Esophagus muscularis mucosa (tissue), 4 donors: ENCODE measurements at regions not wholly inside any gene's neighbourhood (a gene's known extent, or its start where the extent isn't known, plus 50 kb on each side); places are given as distances from the start of the nearest gene placed in this dataset.
A peak's percentile ranks its signal among the peaks of the same experiment; 100 is the strongest.

Source experiments
- DNase-seq: peaks from one replicate; pipeline ENCODE4 v3.0.0-alpha.2; 2017; ENCODE audit errors: extremely low spot score
- H3K27ac ChIP-seq, 4 donors: fragments of 200-600 bp; sonication (generic); replicated peaks in 1 of 4; 1 replicate in 3 of 4; 2 replicates in 1 of 4; pipeline ENCODE4 v1.5.1; 2016 to 2019; ENCODE audit warnings: mild to moderate bottlenecking in 1 of 4
- H3K27me3 ChIP-seq, 4 donors: fragments of 200-600 bp; sonication (generic); one replicate each; pipeline versions ENCODE4 v1.5.1 to v1.6.0; 2016 to 2019
- H3K36me3 ChIP-seq, 4 donors: fragments of 200-600 bp; sonication (generic); one replicate each; pipeline ENCODE4 v1.5.1; 2016 to 2019
- H3K4me1 ChIP-seq, 4 donors: fragments of 200-600 bp; sonication (generic); one replicate each; pipeline ENCODE4 v1.5.1; 2016 to 2019
- H3K4me3 ChIP-seq, 4 donors: fragments of 200-600 bp; sonication (generic); 1 replicate in 2 of 4; 2 replicates in 2 of 4; pipeline ENCODE4 v1.5.1; 2016 to 2019; ENCODE audit warnings: mild to moderate bottlenecking in 4 of 4, moderate library complexity in 1 of 4
- H3K9me3 ChIP-seq, 4 donors: fragments of 200-600 bp; sonication (generic); 1 replicate in 3 of 4; 2 replicates in 1 of 4; pipeline ENCODE4 v1.5.1; 2016 to 2019
- CTCF ChIP-seq, 3 experiments: fragments of 200-600 bp in 2 of 3; fragments of 450-650 bp in 1 of 3; sonication (generic) in 2 of 3; IDR thresholded peaks; one replicate each; pipeline ENCODE4 v1.5.1; 2017 to 2019; ENCODE audit warnings: antibody characterized with exemption in 3 of 3, mild to moderate bottlenecking in 2 of 3, moderate library complexity in 1 of 3
- EP300 ChIP-seq: sonication (generic); formaldehyde crosslinking; IDR thresholded peaks from one replicate; pipeline ENCODE4 v1.6.1; 2017; ENCODE audit warnings: antibody characterized with exemption
- POLR2A ChIP-seq: fragments of 450-650 bp; IDR thresholded peaks from one replicate; pipeline ENCODE4 v1.6.1; 2017; ENCODE audit warnings: antibody characterized with exemption, moderate library complexity, mild to moderate bottlenecking, low read depth
- POLR2AphosphoS5 ChIP-seq, 2 donors: sonication (generic); formaldehyde crosslinking; IDR thresholded peaks; one replicate each; pipeline ENCODE4 v1.6.1; 2017; ENCODE audit warnings: antibody characterized with exemption in 2 of 2
- WGBS: methylation state at CpG from one replicate; pipeline ENCODE4 v1.1.5; 2018; 5-methylcytosine and 5-hydroxymethylcytosine counted together
- intact Hi-C: fragments of 100-400 bp; cut with DNase I; formaldehyde crosslinking; loops from one replicate; pipeline ENCODE4 v1.15.1; 2023

GRCh38 chr10:112898540-112899390, 51.3 kb upstream of the TCF7L2 start:
- Histone ChIP-seq H3K27me3 (no peaks in the 10 kb centered on the region), H3K27ac (no peak overlapping the region), H3K9me3 (no peaks in the 10 kb centered on the region), H3K36me3 (no peaks in the 10 kb centered on the region), H3K4me1 (peaks cover 0 to 11% (median 11%) of the 10 kb centered on the region in 4 donors), H3K4me3 (peak overlapping the region in 3 of 4 donors; percentile 24 to 32 (median 31))
- no peak for DNase-seq
- TF ChIP-seq EP300: no peak
- TF ChIP-seq POLR2A: no peak
- TF ChIP-seq CTCF (IDR thresholded peaks at IDR 0.05): no peak
- no peak for TF ChIP-seq POLR2AphosphoS5 (IDR thresholded peaks at IDR 0.05)
- WGBS: 27% methylated on average over 15 of the region's 24 CpGs
- intact Hi-C loops: no loop called here

- 89% methylated on average over 7 of the region's 8 CpGs for WGBS
- H3K9me3 ChIP-seq: no peaks in the 10 kb centered on the region
- intact Hi-C loops: no loop called here
- peaks cover 0 to 11% (median 11%) of the 10 kb centered on the region in 4 donors for H3K4me1 ChIP-seq
- TF ChIP-seq EP300: no peak
- no peak for TF ChIP-seq POLR2A
- no peak for TF ChIP-seq POLR2AphosphoS5 (IDR thresholded peaks at IDR 0.05)
- TF ChIP-seq CTCF (IDR thresholded peaks at IDR 0.05): no peak
- DNase-seq: no peak
- H3K36me3 ChIP-seq: no peaks in the 10 kb centered on the region
- no peak overlapping the region for H3K4me3 ChIP-seq
- H3K27me3 ChIP-seq: no peaks in the 10 kb centered on the region
- H3K27ac ChIP-seq: no peak overlapping the region
Measured at GRCh38 chr10:112899391-112900065, 50.5 kb upstream of the TCF7L2 start.
